Brain pericyte (primary cell): ENCODE measurements at regions not wholly inside any gene's neighbourhood (a gene's known extent, or its start where the extent isn't known, plus 50 kb on each side); places are given as distances from the start of the nearest gene placed in this dataset.
"Not testable (repeated sequence)": the region's sequence is repeated elsewhere in the genome, so short reads cannot be mapped to it uniquely, and the experiment has no call there.

Experiments used
- DNase-seq: peaks from one replicate; pipeline ENCODE4 v3.0.0-alpha.2; 2012; ENCODE audit warnings: low read depth, low spot score

DNA sequence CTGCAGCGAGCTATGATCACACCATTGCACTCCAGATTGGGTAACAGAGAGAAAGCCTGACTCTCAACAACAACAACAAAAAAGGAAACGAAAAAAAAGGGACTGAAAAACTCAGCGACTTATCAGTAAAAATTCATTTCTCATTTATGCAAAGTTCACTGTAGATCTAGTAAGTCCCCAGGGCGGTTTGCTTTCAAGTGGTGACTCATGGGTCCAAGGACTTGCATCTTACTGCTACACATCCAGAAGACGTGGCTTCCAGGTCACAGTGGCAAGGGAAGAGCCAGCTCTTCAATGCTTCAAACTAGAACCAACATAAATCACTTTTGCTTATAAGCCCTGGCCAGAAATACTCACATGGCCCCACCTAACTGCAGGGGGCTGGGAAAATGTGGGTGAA, 178.3 kb upstream of the AUTS2 start:
- no peak for DNase-seq

DNA sequence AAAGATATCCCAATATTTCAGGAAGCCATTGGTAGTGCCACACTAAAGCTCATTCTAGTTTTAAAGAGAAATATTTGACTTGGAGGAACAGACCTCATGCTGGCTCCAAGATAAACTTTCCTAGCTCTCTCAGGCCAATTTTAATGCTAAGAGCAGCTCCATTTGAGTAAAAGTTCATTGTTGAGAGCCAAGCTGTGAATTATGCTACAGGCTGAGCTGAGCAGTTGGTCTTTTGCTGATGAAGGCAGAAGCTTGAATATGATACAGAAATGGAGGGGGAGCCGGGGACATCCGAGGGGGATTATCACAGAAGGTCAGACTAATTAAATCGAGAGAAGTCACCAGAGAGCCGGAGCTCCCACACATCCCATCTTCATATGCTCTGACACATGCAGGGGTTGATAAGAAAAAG, 175.7 kb upstream of the AUTS2 start:
- no peak for DNase-seq

DNA sequence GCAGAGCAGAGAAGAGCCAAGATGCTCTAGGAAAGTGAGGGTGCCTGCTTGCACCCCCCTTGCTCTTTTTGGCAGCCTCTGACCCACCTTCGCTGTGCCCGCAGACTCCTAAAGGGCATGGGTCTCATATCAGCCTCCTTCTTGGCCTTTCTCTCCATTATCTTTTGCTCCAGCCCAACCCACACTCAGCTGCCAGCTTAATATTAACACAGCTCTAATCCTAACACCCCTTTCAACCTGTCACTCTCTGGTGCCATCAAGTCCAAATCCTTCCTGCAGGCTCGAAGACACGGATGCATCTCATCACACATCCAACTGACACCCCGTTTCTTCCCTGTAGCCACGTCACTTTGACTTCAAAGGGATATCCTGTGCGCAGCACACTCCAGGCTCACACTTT, 171.6 kb upstream of the AUTS2 start:
- no peak for DNase-seq

DNA sequence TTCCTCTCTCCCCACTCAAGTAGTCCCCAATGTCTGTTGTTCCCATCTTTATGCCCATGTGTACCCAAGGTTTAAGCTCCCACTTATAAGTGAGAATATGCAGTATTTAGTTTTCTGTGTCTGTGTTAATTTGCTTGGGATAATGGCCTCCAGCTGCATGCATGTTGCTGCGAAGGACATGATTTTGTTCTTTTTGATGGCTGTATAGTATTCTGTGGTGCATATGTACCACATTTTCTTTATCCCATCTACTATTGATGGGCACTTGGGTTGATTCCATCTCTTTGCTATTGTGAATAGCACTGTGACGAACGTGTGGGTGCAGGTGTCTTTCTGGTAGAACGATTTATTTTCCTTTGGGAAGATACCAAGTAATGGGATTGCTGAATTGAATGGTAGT, 170.2 kb upstream of the AUTS2 start:
- DNase-seq: no peak

DNA sequence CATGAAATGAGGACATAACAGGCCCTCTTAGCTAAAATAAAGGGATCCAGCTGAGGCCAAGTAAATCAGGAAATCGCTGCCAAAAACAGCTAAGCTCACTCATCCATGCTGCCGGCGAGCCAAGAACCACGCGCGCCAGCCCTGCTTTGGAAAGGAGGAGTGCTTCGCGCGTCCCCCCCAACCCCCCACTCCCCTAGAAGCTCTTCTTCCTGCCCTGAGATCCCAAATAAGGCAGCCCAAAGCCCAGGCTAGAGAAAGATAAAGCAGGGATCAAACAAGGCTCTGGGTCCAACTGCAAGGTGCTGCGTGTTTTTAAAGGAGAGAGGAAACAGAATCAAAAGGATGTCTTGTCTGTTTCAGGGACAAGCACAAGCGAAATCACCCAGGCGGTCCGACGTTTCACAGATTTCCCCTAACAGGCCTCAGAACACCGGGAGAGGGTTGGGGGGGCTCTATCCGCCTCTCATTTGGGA, 168.3 kb upstream of the AUTS2 start:
- DNase-seq: no peak

DNA sequence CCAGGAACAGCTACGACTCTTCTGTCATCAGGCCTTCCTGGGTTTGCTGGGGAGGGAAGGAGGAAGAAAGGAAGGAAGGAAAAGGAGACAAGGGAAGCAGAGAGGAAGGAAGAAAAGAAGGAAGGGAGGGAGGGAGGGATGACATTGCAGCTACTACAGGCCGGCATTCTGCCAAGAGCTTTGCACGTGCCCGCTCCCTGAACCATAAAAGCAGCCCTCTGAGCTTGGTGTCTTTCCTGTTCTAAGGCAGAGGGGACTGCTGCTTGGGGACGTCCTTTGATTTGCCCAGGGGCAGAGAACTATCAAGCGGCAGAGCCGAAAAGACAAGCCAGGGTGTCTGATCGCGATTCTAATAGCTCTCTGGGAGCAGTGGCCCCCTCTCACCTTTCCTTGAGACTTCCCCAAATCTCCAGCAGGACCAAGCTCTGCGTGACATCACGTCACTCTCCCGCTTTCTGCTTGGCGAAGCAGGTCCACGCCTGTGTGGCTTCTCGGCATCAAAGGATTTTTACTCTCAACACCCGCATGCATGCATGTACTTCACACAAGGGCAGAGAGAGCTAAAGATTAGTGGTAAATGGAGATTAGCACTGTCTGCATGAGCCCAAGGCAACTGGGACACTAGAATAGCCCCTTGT, 167.8 kb upstream of the AUTS2 start:
- no peak for DNase-seq

DNA sequence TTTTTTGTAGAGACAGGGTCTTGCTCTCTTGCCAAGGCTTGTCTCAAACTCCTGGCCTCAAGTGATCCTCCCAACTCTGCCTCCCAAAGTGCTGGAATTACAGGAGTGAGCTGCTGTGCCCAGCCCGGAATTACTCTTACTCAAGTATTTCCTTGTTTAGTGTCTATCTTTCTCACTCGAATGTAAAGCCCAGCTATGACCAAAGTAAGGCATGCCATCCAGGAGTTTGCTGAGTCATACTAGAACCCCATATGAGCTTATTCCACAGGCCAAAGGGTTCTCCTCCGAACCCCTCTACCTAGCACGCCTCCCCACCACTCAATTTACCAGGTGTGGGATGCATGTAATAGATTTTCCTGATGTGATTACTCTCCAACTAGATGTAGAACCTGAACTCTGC, 166.6 kb upstream of the AUTS2 start:
- no peak for DNase-seq

DNA sequence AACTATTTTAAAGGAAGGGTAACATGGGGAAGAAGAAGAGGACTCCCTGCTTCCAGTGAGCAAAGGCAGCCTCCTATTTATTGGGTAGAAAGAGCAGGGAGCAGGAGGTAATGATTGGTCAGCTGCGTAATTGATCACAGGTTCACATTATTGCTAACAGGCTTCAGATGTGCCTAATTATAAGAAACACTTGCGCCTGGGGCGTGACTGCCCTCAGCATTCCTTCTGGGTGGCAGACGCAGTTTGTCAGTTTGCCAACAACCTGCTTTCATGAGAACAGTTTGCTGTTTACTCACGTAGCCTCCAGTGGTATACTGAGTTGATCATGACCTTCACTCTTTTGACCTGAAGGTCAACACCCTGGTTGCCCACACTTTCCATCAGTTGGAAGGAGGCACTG, 166.0 kb upstream of the AUTS2 start:
- not testable (repeated sequence) for DNase-seq

DNA sequence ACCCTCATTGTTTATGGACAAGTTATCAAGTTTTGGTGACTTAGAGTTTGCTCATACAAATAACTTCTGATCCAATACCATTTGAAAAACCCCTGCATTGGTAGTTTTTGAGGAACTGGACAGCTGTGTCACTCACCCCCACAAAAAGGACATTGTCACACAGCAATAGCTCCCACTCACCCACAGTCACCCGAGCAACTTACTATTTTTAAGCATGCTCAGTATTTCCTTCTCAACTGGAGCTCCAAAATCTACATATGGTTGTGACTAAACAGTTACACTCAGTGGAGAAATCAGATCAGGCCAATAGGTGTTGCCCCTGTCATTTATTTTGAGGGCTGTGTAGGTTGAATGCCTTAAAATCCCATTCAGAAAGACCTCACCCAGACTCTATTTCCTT, 165.2 kb upstream of the AUTS2 start:
- no peak for DNase-seq

DNA sequence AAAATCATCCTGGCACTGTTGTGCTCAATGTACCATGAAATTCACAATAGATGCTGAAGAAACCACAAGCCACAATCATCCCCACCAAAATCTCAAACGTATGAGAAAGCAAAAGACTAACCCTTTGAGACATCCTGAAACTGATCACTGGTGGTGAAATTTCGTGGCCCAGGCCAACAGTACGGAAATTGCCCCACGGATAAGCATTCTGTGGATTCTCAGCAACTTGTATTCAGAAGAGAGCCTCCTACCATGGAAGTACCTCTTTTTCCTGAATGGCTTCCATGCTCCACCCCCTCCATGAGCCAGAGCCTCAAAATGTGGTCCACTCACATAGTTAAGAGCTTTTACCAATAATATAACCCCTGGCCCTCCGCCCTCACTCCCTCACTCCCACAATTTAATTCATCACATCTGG, 163.9 kb upstream of the AUTS2 start:
- no peak for DNase-seq

DNA sequence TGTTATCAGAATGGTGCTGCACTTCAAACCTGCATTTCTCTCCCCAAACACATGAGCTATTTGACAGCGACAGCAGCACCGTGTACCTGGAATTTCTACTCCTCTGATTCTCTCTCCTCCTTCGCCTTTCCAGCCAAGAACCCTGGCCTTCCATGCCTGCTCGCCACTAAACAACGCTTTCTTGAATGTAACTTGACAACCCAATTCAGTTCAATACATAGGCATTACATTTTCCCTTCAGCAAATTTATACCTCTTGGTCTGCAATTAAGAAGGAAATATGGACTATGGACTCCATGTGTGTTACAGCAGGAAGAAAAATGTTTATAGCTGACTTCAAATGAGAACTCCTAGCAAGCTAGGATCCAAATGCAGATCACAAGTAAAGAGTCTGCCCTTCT, 162.6 kb upstream of the AUTS2 start:
- DNase-seq: no peak

DNA sequence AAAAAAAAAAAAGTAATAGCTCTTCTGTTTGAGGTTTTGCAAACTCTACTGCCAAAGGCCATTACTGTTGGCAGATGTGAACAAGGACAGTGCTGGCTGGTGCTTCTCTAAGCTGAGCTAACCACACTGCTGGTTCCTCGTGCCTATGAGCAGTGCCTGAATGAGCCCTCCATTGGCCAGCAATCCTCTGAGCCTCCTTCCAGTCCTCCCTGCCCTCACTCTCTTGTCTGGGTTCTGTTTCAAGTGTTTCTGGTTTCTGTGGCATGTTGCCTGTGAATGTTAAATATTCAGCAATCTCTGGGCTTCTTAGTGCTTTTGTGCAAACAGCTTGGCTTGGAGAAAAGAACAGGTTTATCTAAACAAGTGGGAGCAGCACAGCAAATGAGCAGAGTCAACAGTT, 161.3 kb upstream of the AUTS2 start:
- no peak for DNase-seq

DNA sequence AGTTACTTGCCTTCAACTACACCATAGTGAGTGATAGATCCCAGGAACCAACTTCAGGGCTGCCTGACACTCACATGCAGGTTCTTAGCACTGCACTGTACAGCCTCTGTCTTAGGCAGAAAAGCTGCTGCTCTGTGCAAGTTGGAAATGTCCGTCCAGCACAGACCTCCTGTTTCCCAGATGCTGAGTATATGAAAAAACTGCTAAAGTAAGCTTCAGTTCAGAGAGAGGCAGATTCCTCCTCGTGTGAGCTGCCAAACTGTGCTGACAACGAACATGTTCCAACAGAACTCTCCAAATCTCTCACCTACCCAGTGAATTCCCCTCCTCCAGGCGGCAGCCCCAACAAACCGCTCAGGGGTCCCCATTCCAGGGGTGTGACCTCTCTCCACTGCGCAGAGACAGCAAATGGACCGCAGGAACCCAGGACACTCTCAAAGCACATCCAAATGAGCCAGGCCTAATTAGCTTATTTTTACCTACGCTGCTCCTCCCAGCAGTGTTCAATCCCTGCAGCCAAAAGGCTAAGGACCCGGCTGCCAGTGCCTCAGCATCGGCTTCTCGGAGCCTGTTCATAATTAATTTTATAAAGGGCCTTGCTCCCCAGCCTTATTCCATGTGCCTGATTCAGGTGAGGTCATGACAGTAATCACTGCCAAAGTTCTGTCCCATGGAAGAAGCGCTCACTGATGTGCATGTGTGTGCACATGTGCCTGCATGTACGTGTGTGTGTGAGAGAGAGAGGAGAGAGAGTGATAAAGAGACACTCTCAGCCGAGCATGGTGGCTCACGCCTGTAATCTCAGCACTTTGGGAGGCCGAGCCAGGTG, 159.5 kb upstream of the AUTS2 start:
- DNase-seq: no peak

DNA sequence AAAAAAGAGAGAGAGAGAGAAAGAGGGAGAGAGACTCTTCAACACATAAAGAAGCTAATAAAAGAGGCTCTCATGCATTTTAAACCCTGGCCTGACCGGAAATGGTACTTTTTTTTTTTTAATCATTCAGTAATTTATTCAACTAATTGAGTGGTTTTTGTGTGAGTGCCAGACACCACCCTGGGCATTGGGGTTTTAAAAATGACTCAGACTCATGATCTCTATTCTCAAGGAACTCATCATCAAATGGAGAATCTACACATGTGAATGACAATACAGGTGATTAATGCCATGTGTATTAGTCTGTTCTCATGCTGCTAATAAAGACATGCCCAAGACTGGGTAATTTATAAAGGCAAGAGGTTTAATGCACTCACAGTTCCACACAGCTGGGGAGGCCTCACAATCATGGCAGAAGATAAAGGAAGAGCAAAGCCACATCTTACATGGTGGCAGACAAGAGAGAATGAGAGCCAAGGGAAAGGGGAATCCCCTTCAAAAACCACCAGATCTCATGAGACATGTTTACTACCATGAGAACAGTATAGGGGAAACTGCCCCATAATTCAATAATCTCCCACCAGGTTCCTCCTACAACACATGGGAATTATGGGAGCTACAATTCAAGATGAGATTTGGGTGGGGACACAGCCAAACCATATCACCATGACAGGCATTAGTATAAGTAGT, 158.5 kb upstream of the AUTS2 start:
- DNase-seq: no peak

DNA sequence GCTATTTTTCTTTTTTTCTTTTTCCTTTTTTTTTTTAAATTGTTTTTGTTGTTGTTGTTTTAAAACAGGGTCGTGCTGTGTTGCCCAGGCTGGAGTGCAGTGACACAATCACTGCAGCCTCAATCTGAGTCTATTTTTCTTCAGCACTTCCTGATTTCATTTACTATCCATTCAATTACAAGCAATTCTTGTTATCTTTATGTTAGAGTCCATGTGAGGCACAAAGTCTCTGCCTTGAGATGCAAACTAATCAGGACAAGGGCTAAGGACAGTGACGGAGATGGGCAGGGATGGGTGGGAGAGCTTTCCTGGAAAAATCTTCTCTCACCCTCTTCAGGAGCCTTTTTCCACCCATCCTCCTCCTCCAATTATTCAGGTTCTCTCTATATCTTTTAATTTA, 157.3 kb upstream of the AUTS2 start:
- DNase-seq: no peak

DNA sequence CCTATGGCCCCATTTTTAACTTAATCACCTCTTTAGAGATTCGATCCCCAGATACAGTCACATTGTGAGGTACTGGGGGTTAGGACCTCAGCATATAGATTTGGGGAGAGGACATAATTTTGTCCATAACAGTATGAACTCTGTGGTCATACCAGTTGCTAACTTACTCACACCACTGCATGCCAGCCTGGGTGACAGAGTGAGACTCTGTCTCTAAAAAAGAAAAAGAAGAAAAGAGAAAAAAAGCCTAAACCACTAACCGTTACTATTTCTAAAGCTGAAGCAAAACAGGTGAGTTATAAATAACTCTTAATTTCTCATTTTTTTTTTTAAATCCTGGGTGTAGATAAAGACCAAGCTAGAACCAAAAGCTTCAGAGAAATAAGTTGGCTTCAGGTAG, 155.1 kb upstream of the AUTS2 start:
- DNase-seq: no peak

DNA sequence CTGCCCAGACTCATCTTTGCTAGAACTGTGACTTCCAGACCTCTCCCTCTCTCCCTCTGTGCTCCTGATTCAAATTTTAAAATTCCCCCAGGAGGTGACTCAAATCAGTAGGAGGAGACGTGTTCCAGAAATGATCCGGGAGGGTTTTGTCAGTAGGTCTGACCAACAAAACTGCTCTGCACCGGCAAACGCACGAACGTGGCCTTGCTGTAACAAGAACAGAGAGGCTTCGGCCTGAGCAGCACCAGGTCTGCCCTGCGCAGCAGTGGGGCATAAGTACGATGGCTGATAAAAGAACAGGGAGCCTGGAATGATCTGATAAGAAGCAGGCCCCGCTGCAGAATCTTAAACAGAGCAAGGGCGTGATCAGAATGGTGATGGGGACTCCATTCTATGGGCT, 152.7 kb upstream of the AUTS2 start:
- DNase-seq: no peak

DNA sequence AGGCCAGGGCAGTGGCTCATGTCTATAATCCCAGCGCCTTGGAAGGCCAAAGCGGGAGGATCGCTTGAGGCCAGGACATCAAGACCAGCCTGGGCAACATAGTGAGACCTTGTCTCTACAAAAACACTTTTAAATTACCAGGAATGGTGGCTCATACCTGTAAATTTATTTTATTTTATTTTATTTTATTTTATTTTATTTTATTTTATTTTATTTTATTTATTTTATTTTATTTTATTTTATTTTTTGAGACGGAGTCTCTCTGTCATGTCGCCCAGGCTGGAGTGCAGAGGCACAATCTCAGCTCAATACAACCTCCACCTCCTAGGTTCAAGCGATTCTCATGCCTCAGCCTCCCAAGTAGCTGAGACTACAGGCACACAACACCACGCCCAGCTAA, 152.1 kb upstream of the AUTS2 start:
- not testable (repeated sequence) for DNase-seq

DNA sequence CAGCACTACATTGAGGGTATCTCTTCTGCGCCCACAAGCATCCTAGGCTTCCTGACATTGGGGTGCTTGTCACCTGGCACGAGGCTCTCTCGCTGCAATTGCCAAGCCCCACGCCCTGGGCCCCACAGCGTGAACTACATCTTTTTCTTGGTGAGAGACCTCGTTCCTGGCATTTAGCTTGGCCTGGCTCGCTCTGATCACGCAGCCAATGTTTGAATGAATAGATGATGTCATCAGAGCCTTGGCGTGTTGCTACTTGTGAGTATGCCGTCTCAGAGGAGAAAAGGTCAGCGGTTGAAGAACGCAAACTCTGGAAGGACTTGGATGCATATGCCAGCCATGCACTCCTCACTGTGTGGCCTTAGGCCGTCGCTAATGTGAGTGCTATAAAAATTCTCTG, 150.2 kb upstream of the AUTS2 start:
- DNase-seq: no peak

DNA sequence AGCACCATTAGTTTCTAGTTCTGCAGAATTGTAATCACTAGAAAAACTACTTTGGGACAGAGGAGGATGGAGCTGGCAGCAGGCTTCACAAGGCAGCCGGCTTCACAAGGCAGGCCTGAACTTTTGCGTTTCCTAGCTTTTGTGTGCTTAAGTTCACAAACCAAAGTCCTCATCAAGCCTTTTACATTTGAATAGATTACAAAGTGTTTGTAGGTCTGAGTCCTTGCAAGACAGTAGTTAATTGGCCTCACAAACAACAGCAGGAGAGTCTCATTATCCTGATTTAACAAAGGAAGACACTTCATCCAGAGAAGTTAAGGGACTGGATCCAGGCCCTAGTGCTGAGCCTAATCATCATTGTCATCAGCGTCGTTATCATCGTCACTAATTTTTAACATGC, 147.8 kb upstream of the AUTS2 start:
- DNase-seq: no peak

DNA sequence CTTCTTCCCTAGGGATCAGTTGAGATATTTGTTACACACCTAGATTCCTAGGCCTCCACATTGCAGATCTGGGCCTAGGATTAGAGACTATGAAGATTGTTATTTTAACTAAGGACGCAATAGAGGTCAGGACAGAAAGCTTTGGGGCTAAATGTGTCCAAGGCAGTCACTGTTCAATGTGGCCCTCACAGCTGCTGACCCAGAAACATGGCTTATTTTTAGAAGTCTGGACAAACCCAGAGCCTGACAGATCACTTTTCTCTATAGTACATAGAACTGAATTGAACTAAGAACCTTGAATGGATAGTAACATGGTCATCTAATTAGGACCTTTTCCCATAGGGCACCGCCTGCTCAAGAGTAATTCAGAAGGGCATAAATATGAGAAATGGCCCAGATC, 146.6 kb upstream of the AUTS2 start:
- no peak for DNase-seq

DNA sequence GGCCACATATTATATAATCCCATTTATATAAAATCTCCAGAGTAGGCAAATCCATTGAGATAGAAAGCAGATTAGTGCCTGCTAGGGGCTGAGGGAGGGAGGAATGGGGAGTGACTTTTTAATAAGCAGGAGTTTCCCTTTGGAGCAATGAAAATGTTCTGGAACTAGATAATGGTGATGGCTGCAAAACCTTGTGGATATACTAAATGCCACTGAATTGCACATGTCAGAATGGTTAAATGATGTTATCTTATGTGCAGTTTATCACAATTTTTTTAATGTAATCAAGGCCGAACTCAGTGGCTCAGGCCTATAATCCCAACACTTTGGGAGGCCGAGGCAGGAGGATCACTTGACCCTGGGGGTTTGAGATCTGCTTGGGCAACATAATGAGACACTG, 145.5 kb upstream of the AUTS2 start:
- no peak for DNase-seq
